HG02623 (cell line): ENCODE measurements at regions not wholly inside any gene's neighbourhood (a gene's known extent, or its start where the extent isn't known, plus 50 kb on each side); places are given as distances from the start of the nearest gene placed in this dataset.
A peak's percentile ranks its signal among the peaks of the same experiment; 100 is the strongest.
"Not testable (repeated sequence)": the region's sequence is repeated elsewhere in the genome, so short reads cannot be mapped to it uniquely, and the experiment has no call there.

Source experiments
- ATAC-seq: cut with Tn5 transposase; IDR thresholded peaks from one replicate; pipeline ENCODE4 v1.9.1; 2021; ENCODE audit warnings: moderate library complexity; ENCODE audit not compliant: unreplicated experiment

DNA sequence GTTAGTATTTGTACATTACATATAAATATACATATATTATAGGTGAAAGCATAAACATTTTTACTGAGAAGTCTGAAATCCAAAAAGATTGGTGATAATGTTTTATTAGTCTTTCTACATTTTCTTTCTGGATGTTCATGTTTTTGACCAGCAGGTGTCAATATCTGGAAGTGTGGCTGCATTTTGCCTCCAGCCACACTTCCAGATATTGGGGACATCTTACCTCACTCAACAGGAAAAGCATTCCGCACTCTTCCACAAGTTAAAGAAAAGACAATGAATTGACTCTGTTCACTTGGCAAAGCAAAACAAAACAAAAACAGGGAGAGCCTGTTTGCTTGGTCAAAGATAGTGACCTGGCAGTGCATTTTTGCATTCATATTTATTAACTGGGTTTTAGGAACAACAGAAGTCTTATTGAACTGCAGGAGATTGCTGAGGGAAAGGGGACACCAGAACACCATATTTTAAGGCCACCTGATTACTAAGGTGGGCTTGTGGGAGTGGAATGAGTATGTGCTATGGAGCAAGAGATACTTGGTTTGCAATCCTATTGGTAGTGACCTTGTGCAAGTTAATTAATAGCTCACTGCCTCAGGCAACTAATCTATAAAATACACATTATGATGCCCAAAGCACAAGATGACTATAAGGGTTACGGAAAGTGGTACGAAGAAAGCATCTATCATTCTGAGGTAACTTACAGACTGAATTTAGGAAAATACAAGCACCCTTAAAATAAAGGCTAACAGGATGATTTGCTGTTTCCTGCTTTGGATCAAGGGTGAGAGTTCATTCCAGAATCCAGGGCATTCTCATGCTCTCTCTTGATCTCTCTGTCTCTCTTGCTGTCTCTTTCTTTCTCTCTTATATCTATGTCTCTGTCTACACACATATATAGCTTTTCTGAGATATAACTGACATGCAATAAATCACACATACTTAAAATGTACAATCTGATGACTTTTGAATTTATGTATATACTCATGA is 389.9 kb upstream of the EMCN start:
- ATAC-seq = no peak

DNA sequence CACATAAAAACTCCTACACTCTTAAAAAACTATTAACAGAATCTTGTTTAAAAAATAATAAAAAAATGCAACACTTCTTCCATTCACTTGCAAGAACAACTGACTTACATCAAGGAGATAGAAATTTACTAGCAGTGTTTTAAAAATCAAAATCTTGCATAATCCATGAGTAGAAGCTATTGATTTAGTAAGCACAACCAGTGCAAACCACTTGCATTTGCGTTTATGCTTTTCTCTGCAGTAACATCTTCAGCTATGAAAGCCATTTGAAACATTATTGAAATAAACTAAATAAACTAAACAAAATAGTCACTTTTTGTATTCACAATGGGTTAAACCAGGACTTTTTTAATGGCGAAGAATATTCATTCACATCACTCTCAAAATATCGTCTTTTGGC is 389.2 kb upstream of the EMCN start:
- no peak for ATAC-seq

DNA sequence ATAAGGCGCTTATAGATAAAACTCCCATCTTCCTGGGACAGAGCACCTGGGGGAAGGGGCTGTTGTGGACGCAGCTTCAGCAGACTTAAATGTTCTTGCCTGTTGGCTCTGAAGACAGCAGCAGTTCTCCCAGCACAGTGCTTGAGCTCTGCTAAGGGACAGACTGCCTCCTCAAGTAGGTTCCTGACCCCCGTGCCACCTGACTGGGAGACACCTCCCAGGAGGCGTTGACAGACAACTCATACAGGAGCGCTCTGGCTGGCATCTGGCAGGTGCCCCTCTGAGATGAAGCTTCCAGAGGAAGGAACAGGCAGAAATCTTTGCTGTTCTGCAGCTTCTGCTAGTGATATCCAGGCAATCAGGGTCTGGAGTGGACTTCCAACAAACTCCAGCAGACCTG is 383.1 kb upstream of the EMCN start:
- ATAC-seq = not testable (repeated sequence)

DNA sequence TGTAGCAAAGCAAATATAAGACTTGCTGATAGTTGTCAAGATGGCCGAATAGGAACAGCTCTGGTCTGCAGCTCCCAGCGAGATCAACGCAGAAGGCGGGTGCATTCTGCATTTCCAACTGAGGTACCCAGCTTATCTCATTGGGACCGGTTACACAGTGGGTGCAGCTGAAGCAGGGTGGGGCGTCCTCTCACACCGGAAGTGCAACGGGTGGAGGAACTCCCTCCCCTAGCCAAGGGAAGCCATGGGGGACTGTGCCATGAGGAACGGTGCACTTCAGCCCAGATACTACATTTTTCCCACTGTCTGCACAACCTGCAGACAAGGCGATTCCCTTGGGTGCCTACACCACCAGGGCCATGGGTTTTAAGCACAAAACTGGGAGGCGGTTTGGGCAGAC is 382.3 kb upstream of the EMCN start:
- ATAC-seq = no peak

DNA sequence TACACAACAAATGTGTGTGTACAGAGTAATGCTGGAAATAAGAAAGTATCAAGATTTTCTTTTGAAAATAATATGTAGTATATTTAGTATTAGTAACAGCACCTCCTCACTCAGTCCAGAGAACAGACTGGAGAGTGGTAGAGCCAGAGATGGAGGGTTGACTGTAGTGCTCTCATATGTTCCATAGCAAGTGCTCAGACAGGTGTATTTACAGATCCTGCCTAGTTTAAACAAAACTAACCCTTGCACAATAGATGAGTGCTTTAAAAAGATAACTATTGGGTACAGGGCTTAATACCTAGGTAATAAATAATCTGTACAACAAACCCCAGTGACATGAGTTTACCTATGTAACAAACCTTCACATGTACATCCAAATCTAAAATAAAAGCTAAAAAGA is 381.0 kb upstream of the EMCN start:
- ATAC-seq = no peak

DNA sequence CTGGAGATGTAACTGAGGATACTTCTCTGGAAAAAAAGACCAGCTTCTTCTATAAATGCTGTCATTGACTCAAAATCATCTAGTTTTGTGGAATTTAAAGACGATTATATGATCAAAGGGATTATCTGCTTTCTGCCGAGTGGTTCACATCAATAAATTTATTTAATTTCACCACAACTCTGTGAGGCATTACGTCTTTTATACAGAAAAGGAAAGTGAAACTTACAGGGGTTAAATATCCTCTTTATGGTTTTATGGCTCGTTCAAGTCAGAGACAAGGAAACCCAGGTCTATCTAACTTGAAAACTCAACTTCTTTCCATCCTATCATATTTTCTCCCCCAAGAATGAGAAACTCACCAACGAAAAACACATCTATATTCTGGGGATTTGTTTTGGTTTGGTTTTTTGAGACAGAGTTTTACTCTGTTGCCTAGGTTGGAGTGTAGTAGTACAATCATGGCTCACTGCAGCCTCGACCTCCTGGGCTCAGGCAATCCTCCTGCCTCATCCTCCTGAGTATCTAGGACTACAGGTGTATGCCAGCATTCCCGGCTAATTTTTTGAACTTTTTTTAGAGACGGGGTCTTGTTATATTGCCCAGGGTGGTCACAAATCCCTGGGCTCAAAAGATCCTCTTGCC is 377.9 kb upstream of the EMCN start:
- ATAC-seq = peak; percentile 88

DNA sequence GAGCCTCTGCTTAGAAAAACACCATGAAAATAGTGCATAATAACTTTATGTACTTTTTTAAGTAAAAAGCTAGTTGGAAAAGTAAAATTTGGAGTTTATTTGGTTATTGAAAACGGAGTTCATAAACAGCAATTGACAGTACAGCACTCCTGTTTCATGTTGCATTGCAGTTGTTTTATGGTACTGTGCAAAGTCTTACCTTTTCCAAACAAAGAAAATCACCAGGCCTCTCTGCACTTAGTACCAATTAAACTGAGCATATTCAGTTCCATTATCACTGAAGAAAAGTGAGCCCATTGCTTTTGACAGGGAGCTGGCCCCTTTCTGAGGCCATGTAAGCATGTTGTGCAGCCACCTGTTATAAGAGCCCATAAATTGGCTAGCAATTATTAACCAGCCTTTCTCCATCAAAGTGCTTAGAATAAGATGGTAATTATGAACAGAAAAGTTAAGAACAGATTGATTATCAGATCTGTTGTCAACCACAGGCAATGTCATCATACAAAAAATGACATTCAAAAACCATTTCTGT is 376.6 kb upstream of the EMCN start:
- no peak for ATAC-seq

DNA sequence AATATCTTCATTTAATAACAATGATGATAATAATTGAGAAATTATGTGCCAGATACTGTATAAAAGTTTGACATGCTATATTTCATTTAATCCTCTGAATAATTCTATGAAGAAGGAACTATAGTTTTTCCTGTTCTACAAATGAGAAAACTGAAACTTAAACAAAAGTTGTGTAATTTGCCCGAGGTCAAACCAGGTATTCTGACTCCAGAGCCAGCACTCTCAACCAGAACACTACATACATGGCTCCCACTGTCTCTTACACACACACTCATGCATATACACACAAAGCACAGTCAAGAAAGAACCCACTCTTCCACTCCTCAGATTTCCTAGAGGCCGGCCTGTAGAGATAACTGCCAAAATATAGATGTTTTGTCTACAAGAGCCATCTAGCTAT is 374.0 kb upstream of the EMCN start:
- ATAC-seq = no peak

DNA sequence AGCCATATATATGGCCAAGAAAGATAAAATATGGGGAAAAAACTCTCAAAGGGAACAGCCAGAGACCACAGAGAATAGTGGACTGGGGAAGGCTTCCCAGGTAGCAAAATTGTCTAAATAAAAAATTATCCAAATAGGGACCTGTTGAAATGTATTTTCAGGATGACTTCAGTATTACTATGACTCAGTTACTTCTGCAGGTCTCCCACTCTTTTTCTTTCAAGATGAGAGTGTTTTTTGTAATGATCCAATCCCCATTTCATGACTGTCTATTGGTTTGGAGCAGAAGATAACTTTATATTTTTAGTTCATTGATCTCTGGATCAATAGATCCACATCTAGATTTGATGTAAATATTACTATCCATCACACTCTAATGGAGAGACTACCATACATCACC is 372.1 kb upstream of the EMCN start:
- no peak for ATAC-seq

DNA sequence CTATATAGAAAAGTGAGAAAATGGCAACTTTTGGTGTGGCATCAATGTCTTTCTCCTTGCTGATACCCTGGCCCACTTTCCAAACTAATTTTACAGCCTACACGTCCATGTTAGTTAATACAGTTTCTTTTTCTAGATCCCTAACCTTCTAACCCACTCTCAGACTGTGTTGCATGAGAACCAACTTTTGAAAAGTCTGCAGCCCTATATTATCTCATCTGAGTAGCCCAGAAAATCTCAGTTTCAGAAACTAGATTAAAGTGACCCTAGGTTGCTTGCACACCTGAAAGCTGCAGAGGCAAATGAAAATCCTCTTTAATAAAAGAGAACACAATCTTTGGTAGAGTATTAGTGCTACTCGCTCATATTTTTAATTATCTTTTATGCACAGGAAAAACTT is 371.6 kb upstream of the EMCN start:
- peak; percentile 80 for ATAC-seq

DNA sequence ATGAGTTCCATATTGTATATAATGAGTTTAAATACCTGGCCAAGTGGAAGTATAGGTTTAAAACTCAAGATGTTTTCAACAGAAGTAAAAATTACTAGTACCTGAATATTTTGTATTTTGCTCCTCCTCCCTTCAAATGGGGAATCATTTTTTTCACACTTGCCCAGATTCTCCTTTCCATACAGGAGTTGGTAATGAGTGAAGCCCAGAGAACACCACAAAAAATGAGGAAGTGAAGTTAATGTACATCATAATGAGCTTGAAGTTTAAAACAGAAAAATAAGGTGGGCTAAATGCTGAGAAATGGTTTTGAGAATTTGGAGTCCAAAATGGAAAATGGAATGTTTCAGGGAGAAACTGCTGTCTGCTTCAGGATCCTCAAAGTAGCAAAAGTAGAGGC is 364.8 kb upstream of the EMCN start:
- ATAC-seq = no peak

DNA sequence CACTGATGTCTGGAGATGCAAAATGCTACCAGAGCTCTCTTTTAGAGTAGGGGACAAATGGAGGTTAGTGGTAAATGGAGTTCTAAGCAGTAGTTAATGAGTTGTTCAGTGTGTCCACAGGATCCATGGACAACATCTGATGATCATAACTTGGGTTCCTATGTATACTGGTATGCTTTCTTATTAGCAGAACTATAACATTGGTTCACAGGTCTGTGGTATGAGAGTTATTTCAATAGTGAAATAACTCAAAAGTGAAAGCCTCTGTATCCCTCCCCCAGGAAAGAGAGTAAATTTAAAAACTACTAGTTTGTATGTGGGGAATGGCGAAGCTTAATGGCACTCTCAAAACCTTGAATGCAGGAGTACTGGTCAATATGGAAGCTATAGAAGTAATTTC is 363.5 kb upstream of the EMCN start:
- ATAC-seq = no peak

DNA sequence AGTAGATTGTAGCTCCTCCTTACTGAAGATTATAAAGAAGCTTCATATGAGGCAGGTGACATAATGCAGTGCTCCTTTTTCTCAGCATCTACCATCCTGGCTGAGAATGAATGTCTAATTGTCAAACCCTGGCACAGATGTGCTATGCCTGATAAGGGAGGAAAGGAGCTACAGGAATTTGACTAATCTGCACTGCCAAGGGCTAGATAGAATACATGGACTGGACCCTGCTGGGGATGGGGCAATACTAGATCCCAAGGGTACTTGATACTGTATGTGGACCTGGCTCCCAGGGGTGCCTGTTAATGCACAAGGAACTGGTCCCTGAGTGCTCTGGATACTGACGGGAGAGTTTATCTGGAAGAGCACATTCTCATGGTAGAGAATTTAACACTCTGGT is 362.2 kb upstream of the EMCN start:
- ATAC-seq = no peak

DNA sequence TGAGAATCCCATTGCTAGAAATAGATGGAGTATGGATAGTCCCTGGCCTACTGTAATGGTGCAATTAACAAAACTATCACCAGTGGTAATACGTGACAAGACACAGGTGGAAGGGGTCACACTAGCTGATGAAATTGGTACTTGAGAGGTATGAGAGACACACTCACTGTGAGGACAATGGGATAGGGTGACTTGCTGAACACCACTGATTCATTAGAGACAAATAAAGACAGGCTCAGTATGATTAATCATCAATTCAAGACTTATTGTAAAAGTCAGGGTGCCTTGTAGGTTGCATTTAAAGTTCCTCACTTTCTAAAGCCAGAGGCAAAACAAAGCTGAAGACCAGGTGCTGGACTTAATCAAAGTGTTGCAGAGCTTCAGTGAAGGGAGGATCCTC is 361.6 kb upstream of the EMCN start:
- no peak for ATAC-seq

DNA sequence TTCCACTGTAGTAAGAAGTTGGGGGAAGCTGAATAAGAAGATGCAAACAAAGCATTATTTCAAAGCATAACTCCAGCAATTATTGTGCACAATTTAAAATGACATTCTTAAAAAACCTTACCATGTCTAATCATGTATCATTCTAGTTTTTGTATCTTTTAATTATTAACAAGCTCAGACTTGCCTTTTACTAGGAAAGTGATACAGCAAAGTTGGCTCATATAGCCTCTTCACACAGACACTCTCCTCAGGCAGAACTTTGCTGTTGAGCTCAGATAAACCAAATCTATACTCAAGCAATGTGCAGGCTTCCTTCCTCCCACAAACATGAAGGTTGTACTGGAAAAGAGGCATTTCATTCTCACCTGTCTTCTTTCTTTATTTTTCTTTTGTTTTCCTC is 358.7 kb upstream of the EMCN start:
- no peak for ATAC-seq

DNA sequence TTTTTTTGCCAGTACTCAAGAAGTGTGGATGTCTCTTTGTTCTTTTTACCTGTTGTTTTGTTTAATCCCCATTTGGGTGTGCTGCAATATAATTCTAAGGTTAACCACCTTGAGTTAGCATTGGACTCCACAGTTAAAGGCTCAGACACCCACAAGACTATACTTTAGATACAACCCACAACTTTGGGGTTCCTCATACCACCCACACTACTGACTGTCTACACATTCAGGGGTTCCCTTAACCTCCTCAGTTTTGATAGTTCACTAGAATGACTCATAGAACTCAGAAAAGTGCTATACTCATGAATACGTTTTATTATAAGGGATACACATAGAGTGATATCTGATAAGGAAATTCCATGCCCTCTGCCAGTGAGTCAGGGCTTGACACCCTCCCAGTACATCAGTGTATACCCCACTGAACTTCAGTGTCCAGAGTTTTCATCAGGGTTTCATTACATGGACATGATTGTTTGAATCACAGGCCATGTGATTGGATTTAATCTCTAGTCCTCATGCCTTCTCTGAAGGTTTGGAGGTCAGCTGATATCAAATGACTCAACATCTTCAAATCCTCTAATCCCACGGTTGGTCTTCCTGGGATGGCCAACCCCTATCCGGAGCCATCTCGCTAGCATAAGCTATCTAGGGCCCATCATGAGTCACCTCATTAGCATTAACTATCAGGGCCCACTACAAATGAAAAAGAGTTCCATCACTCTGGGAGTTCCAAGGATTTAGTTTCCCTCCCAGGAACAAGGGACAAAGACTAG is 357.7 kb upstream of the EMCN start:
- ATAC-seq = no peak

DNA sequence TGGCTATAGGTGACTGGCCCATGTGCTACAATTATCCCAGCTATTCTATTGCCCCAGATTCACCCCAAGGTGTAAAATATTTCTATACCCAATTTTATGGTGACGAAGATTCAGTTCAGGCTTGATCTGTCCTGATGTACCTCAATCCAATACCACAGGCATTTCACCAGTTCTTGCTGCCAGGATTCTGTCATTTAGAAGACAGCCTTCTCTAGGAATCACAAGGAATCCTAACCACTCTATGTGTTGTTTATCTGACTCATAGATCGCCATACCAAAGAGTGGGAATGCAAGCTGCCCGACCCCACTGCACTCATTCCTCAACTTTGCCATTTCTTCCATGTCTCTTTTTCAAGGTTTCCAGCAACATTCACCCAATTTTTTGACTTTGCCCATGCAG is 355.0 kb upstream of the EMCN start:
- ATAC-seq = no peak

DNA sequence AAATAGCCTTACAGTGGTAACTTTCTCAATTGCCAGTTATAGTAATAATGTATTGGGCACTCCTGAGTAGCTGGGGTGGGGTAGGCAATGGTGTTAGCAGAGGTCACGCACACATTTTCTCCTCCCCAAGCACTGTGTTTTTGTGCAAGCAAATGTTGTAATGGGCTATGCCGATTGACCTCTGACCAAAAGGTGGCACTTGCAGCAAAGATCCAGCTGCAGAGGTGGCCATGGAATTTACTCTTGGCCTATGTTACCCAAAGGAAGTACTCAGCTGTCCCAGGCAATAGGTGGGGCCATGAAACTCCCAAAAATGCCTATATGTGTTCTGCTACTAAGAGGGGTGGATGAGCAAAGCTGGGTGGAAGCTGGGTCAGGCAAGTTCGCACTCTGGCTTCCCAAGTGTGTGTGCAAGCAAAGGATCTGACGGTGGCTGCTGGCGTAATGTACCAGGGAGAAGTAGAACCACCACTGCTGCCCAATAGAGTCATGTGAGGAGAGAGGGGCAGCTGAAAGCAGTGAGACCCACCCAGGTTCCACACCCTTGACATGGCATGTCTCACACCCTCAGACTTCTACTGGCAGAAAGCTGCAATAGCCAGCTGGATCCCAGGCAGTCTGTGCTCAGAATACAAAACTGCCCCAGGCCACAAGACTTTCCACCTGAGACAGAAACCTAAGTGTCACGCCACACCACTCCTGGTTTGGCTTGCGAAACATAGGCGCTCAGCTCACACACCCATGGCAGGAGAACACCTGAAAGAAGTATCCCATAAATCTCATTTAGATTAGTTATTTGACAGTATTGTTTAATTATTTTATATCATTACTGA is 353.3 kb upstream of the EMCN start:
- ATAC-seq = no peak

DNA sequence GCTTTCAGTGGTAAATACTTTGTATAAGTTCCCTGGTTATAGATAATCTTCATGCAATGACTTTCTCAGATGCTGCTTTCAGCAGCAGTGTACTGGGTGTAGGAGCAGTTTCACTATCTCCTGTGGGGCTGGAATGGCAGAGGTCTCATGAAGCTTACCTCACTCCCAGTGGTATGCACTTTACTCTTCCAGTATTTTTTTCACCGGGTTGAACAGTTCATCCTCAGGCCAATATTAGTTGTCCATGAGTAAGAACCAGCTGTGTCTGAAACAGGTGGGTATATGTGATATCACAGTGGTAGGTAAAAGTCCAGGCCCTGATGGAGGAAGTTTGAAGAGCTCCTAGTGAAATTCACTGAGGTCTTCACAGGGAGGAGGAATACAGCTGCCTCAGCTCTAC is 351.5 kb upstream of the EMCN start:
- ATAC-seq = no peak

DNA sequence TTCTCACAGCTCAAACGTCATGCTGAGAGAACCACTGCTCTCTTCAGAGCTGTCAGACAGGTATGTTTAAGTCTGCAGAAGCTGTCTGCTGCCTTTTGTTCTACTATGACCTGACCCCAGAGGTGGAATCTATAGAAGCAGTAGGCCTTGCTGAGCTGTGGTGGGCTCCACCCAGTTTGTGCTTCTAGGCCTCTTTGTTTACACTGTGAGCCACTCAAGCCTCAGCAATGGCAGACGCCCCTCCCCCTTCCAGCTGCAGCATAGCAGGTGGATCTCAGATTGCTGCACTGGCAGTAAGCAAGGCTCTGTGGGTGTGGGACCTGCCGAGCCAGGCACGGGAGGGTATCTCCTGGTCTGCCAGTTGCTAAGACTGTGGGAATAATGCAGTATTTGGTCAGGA is 350.5 kb upstream of the EMCN start:
- not testable (repeated sequence) for ATAC-seq

DNA sequence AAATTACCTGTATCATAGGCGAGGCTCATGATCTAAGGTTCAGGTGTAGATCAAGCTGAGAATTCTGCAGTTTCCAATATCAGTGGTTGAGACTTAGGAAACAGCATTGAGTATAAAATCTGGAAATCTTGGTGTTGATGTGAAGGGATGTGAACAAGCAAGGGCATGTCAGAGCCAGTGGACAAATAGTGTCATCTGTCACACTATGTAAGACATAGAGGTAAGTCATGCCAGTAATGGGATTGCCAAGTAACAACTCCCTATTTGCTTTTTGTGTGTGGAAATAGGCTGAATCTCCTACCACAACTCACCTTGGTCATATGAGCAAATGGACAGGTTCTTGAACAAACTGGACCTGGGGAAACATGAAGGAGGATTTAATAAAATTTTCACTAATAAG is 334.5 kb upstream of the EMCN start:
- no peak for ATAC-seq
